ENCODE measurements at regions not wholly inside any gene's neighbourhood (a gene's known extent, or its start where the extent isn't known, plus 50 kb on each side); places are given as distances from the start of the nearest gene placed in this dataset.

DNA sequence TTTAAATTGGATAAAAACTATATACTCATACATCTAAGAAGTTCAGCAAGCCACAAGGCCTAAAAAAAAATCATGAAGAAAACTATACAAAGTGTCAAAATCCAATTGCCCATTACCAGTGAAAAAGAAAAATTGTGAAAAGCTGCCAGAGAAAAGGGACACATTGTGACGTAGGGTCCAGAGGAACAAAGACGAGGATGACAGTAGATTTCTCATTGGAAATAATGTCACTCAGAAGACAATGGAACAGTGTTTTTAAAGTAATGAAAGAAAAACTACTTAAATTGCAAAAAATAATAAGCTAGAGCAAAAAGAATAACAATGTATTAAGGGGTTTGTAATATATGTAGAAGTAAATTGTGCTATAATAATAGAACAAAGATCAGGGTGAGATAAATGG lies 195.2 kb downstream of the EFNB2 start:
- TF ChIP-seq, protein P1, sequence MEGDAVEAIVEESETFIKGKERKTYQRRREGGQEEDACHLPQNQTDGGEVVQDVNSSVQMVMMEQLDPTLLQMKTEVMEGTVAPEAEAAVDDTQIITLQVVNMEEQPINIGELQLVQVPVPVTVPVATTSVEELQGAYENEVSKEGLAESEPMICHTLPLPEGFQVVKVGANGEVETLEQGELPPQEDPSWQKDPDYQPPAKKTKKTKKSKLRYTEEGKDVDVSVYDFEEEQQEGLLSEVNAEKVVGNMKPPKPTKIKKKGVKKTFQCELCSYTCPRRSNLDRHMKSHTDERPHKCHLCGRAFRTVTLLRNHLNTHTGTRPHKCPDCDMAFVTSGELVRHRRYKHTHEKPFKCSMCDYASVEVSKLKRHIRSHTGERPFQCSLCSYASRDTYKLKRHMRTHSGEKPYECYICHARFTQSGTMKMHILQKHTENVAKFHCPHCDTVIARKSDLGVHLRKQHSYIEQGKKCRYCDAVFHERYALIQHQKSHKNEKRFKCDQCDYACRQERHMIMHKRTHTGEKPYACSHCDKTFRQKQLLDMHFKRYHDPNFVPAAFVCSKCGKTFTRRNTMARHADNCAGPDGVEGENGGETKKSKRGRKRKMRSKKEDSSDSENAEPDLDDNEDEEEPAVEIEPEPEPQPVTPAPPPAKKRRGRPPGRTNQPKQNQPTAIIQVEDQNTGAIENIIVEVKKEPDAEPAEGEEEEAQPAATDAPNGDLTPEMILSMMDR (IDR thresholded peaks at IDR 0.05; ENCODE audit: low read depth, low read length), result no peak
- TF ChIP-seq EZH2phosphoT487 (IDR thresholded peaks at IDR 0.05; ENCODE audit: low read depth), result no peak

Data from OCI-LY3 (cell line).